ENCODE measurements at regions not wholly inside any gene's neighbourhood (a gene's known extent, or its start where the extent isn't known, plus 50 kb on each side); places are given as distances from the start of the nearest gene placed in this dataset.

- TF ChIP-seq CTCF (conservative IDR thresholded peaks at IDR 0.05) (no peak), ZFX (IDR thresholded peaks at IDR 0.05) (no peak)
Observed at GRCh38 chr16:73998707-73999106, 297.9 kb upstream of the PSMD7 start.

Measured in C4-2B (cell line).